8988T (cell line): ENCODE measurements at regions not wholly inside any gene's neighbourhood (a gene's known extent, or its start where the extent isn't known, plus 50 kb on each side); places are given as distances from the start of the nearest gene placed in this dataset.

Experiments
- DNase-seq: peaks from one replicate; pipeline ENCODE4 v3.0.0; 2011

DNA sequence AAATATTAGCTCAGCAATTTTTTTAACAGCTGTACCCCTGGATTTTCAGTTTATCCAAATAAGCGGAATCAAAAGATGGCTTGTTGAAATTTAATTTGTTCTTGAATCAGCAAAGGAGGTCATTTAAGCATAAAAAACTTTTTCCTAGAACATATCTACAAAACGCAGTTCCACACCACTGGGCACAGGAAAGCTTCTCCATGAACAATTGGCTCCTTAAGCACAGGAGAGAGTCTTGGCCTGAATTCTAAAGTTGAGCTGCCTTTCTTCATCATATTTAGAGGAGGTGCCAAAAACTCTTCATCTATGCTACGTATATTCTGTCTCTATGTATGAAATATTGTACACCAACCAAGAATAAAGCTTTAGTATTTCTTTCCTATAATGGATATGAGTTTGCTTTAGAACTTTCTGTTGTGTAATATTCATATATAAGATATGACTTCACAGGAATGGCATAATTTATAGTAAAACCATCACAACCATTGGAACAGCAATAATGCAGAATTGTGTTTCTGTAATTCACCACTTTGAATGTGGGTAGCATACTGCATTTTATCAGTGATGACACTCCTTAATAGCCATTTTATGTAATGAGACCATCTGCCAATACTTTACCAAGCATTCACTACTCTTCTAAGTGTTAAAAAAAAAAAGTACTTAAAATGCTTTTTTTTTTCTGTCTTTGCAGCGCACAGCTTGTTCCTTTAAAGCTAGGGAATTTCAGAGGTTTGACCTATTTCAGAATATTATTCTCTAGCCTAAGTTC is 263.7 kb downstream of the SLITRK6 start:
- no peak for DNase-seq

GRCh38 chr13:85533911-85534310 is 265.3 kb downstream of the SLITRK6 start:
- DNase-seq = no peak

DNA sequence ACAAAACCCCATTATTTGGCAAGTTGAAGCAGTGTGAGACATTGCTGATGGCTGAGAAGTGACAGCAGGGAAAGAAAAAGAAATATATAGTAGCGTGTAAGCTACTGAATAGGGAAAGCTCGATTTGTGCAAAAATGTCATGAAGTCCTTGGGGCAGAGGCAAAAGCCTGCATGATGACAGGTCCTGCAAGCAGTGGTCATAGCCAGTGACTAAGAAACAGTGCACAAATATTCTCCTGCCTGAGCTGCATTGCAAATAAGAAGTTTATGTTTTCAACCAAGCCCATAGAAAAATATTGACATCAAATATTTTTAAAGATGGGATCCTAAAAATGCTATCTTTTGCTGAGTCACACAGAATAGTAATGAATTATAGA is 270.0 kb downstream of the SLITRK6 start:
- DNase-seq = no peak

DNA sequence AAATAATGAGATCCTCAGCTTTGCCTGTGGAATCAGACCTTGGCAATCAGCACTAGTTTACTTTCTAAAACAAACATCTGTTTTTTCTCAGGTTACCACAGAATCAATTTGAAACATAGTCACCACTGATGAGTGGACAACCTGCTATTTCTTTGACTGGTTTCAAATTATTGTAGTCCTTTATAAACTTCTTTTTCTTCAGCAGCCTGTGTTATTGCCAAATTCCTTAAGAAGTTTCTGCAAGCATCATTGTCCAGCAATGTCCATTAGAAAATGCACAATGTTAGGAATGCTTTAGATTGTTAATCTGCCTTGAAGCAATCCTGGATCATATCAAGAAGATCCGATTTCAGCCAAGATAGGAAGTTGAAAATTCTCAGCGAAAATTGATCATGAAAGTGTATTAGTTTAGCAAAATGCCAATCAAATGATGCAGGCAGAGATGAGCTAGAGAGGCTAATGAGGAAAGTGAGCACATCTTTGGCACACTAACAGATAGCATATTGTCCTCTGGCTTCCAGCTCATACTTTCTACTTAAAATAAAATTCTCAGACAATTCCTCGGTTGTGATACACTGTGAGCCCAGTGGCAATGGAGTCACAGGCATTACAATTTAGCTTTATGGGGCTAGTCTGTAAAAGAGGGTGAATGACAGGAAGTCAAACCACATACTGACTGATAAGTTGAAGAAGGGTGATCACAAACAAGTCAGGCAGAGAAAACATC is 270.6 kb downstream of the SLITRK6 start:
- no peak for DNase-seq

DNA sequence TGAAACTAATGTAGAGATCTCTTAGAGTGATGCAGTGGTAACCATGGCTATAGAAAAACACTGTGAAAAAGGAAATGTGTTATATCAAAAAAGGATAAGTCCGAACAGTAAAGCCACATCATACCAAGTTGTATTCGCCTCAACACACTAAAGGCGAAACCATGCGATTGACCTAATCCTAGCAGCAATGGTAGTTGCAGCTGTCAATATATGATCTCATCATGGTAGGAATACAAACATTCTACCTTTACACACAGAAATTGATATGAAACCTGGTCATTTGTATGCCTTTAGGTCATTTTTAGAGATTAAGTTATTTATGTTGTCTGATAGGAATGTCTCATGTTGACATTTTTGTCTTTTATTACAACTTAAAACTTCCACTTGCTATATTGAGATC is 271.9 kb downstream of the SLITRK6 start:
- DNase-seq = no peak

GRCh38 chr13:85525411-85525810 is 273.8 kb downstream of the SLITRK6 start:
- no peak for DNase-seq

GRCh38 chr13:85521657-85522056 is 277.6 kb downstream of the SLITRK6 start:
- no peak for DNase-seq

- DNase-seq = no peak
Measured at GRCh38 chr13:85520445-85520844, 278.8 kb downstream of the SLITRK6 start.

DNA sequence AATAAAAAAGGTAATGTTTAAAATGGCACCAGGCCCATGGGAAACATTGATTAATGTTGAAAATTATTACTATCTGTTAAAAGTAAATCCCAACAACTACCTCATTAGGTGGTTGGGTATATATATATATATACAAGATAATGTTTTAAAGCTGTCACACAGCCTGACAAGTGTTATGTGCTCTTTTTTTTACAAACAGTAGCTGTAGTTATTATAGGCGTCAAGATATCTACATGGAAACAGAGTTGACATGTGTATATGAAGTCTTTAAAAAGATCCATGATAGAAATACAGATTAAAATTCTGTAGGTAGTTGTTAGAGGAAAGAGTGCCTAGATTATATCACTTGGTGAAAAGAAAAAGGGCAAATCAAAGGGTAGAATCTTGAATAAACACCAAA is 279.9 kb downstream of the SLITRK6 start:
- no peak for DNase-seq

DNA sequence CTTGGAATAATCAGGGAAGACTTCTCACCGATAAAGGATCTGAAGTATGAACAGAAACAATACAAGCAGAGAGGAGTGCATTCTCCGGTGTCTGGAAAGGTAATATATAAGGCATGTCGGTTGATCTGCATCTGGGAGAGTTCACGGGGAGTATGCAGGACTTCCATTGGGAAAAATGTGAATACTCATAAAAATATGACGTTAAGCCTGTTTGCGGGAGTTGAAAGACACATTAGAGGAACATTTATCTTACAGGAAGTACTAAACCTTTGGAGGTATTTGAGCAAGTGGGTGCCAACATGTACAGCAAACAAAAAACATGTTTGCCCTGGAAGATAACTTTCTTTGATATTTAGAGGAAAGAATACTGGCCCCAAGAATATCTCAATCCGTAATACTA is 286.8 kb downstream of the SLITRK6 start:
- DNase-seq = no peak

- DNase-seq = no peak
Measured at GRCh38 chr13:85509512-85509911, 289.7 kb downstream of the SLITRK6 start.

GRCh38 chr13:85508683-85509329 is 290.4 kb downstream of the SLITRK6 start:
- no peak for DNase-seq

- no peak for DNase-seq
Measured at GRCh38 chr13:85503797-85504196, 295.4 kb downstream of the SLITRK6 start.

DNA sequence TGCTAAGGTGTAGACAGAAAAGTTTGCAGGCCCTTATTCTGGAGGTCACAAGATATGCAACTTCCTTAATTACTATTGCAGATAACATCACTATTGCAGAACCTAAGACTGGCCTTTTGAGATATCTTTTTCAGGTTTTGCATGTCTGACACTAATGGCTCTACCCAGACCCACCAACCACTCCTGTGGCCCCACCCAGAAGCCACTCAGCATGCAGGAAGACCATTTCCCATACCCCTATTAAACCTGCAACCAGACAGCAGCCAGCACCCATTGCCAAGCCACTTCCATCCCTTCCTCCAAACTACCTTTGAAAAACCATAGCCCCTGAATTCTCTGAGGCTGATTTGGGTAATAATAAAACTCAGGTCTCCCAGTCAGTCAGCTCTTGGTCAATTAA is 297.6 kb downstream of the SLITRK6 start:
- DNase-seq = no peak

GRCh38 chr13:85500696-85501256 is 298.4 kb downstream of the SLITRK6 start:
- no peak for DNase-seq

DNA sequence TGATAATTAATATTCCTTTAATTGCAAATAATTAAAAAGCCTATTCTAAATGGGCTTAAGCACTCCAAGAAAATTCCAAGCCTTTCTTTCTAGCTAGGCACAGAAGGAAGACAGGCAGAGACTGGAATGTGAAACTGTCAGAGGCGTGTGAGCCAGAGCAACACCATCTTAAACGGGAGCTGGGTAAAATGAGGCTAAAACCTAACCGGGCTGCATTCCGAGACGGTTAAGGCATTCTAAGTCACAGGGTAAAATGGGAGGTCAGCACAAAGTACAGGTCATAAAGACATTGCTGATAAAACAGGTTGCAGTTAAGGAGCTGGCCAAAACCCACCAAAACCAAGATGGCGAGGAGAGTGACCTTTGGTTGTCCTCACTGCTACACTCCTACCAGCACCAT is 300.4 kb downstream of the SLITRK6 start:
- DNase-seq = no peak

- no peak for DNase-seq
Measured at GRCh38 chr13:85497652-85498051, 301.6 kb downstream of the SLITRK6 start.

DNA sequence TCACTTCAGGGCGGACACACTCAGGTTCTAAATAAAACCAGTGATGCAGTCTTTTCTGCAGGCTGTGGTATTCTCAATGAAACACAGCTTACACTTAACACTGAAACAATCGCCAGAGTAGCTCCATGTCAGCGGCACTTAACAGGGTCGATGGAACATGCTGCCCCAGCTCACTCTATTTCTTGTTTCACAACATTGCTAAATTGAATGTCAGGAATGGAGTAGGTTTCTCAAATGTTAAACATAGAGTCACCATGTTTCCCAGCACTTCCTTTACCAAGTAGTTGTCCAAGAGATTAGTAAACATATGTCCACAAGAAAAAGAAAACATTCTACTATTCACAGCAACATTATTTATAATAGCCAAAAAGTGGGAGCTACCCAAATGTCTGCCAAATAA is 306.9 kb downstream of the SLITRK6 start:
- no peak for DNase-seq

GRCh38 chr13:85486663-85487062 is 312.6 kb downstream of the SLITRK6 start:
- no peak for DNase-seq

DNA sequence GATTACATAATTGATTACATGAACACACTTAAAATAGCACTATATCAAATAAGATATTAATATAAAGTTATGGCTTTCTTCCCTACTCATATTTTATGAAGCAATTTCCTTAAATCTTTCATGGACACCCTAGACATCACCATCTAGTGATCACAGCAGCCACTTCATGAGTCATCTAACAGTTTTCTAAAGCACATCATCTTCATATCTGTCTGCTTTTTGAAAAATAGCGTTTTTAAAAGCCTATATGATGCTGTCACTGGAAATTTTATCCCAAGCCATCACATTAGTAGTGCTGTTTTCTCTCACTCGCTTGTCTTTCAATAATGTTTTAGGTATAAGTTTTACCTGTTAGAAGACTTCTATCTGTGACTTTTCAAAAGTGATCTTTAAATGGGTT is 326.1 kb downstream of the SLITRK6 start:
- DNase-seq = no peak

GRCh38 chr13:85469320-85469719 is 329.9 kb downstream of the SLITRK6 start:
- no peak for DNase-seq

DNA sequence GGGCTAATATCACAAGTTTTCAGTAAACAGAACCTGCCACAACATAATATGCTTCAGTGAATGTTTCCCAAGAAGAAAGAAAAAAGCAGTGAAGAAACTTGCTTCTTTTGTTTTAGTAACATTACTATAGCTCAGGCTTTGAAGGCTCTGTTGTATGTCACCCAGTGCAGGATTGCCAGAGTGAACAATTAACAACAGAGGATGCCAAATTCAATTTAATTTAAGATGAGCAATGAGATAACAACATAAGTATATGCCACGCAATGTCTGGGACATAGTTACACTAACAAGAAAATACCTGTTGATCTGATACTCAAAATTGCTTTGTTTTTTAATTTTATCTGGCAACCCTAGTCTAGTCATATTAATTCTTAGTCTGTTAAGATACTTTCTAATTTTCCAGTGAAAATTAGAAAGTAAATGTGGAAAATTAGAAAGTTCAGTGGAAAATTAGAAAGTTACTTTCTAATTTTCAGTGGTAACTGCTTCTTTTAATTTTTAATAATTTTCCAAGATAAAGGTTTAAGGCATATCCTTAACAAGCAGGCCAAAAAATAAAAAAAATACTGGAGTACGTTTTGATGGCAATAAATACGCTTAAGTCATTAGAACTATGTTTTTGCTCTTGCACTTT is 336.3 kb downstream of the SLITRK6 start:
- DNase-seq = no peak

DNA sequence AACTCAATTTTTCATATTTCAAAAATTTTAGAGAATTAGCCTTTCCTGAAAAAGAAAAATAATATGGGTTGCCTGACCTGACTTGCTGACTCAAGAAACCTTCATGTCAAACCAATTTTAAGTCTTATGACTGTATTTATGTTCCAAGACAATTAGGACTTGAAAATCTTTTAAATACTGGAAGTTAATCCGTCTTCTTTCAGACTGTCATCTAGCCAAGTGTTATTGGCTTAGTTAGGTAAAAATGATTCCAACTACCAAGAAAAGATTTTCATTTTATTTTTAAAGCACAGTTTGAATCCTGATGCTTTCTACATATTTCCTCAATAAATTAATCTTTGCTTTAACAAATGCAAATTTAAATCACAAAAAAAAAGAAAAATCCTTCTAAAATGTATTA is 337.6 kb downstream of the SLITRK6 start:
- no peak for DNase-seq
